ENCODE measurements at regions not wholly inside any gene's neighbourhood (a gene's known extent, or its start where the extent isn't known, plus 50 kb on each side); places are given as distances from the start of the nearest gene placed in this dataset.

- no peak for DNase-seq (ENCODE audit: low read depth, low spot score)
Observed at GRCh38 chr14:89607453-89607852, 190.4 kb upstream of the FOXN3 start.

GRCh38 chr14:89603938-89604480 lies 187.0 kb upstream of the FOXN3 start:
- no peak for DNase-seq (ENCODE audit: low read depth, low spot score)

- no peak for DNase-seq (ENCODE audit: low read depth, low spot score)
Observed at GRCh38 chr14:89600950-89601826, 184.2 kb upstream of the FOXN3 start.

GRCh38 chr14:89600029-89600428 lies 183.0 kb upstream of the FOXN3 start:
- DNase-seq (ENCODE audit: low read depth, low spot score), result no peak

GRCh38 chr14:89598548-89599186 lies 181.6 kb upstream of the FOXN3 start:
- no peak for DNase-seq (ENCODE audit: low read depth, low spot score)

- no peak for DNase-seq (ENCODE audit: low read depth, low spot score)
Observed at GRCh38 chr14:89592961-89593360, 175.9 kb upstream of the FOXN3 start.

GRCh38 chr14:89589400-89590118 lies 172.5 kb upstream of the FOXN3 start:
- DNase-seq (ENCODE audit: low read depth, low spot score), result no peak

- no peak for DNase-seq (ENCODE audit: low read depth, low spot score)
Observed at GRCh38 chr14:89588840-89589296, 171.8 kb upstream of the FOXN3 start.

GRCh38 chr14:89588016-89588415 lies 171.0 kb upstream of the FOXN3 start:
- DNase-seq (ENCODE audit: low read depth, low spot score), result no peak

GRCh38 chr14:89587136-89587420 lies 170.0 kb upstream of the FOXN3 start:
- DNase-seq (ENCODE audit: low read depth, low spot score), result no peak

GRCh38 chr14:89586258-89587135 lies 169.5 kb upstream of the FOXN3 start:
- no peak for DNase-seq (ENCODE audit: low read depth, low spot score)

GRCh38 chr14:89578156-89578555 lies 161.1 kb upstream of the FOXN3 start:
- DNase-seq (ENCODE audit: low read depth, low spot score), result no peak

GRCh38 chr14:89576960-89577359 lies 159.9 kb upstream of the FOXN3 start:
- DNase-seq (ENCODE audit: low read depth, low spot score), result no peak

- no peak for DNase-seq (ENCODE audit: low read depth, low spot score)
Observed at GRCh38 chr14:89576145-89576927, 159.3 kb upstream of the FOXN3 start.

GRCh38 chr14:89575386-89576061 lies 158.5 kb upstream of the FOXN3 start:
- DNase-seq (ENCODE audit: low read depth, low spot score), result no peak

GRCh38 chr14:89574420-89574819 lies 157.4 kb upstream of the FOXN3 start:
- DNase-seq (ENCODE audit: low read depth, low spot score), result no peak

GRCh38 chr14:89573399-89573657 lies 156.3 kb upstream of the FOXN3 start:
- DNase-seq (ENCODE audit: low read depth, low spot score), result no peak

GRCh38 chr14:89572596-89573398 lies 155.8 kb upstream of the FOXN3 start:
- no peak for DNase-seq (ENCODE audit: low read depth, low spot score)

GRCh38 chr14:89571491-89571890 lies 154.5 kb upstream of the FOXN3 start:
- DNase-seq (ENCODE audit: low read depth, low spot score), result no peak

Measured in activated CD4-positive, CD25-positive, alpha-beta regulatory T cell treated with anti-CD3 and anti-CD28 coated beads, Interleukin-2, amount 50 U/mL, for 16 hours (primary cell).